Progenitor cell of endocrine pancreas (in vitro differentiated cells): ENCODE measurements at regions not wholly inside any gene's neighbourhood (a gene's known extent, or its start where the extent isn't known, plus 50 kb on each side); places are given as distances from the start of the nearest gene placed in this dataset.

Experiments used
- DNase-seq: peaks from one replicate; pipeline ENCODE4 v3.0.0; 2021; ENCODE audit warnings: low spot score; ENCODE audit not compliant: unreplicated experiment
- H3K27ac Mint-ChIP-seq: 2 replicates; pipeline ENCODE4 v1.8.0; 2021; ENCODE audit warnings: mild to moderate bottlenecking, moderate library complexity, mixed read lengths
- H3K27me3 Mint-ChIP-seq: 2 replicates; pipeline ENCODE4 v1.8.0; 2021; ENCODE audit warnings: mixed read lengths
- H3K36me3 Mint-ChIP-seq: 2 replicates; pipeline ENCODE4 v1.8.0; 2022; ENCODE audit warnings: mixed read lengths; ENCODE audit not compliant: insufficient read depth
- H3K4me1 Mint-ChIP-seq: 2 replicates; pipeline ENCODE4 v1.8.0; 2021; ENCODE audit warnings: low read depth, mixed read lengths
- H3K4me3 Mint-ChIP-seq: 2 replicates; pipeline ENCODE4 v1.8.0; 2021; ENCODE audit warnings: low read depth, mild to moderate bottlenecking, moderate library complexity, mixed read lengths
- H3K9me3 Mint-ChIP-seq: 2 replicates; pipeline ENCODE4 v1.8.0; 2021; ENCODE audit warnings: low read depth, mixed read lengths
- CTCF ChIP-seq: fragments of 200-600 bp; sonication (generic); IDR thresholded peaks from one replicate; pipeline ENCODE4 v1.5.0; 2021; ENCODE audit warnings: antibody characterized with exemption, mild to moderate bottlenecking; ENCODE audit not compliant: unreplicated experiment

- Mint-ChIP-seq H3K4me1 (no peaks in the 10 kb centered on the region), H3K4me3 (no peak overlapping the region), H3K27ac (no peak overlapping the region), H3K9me3 (no peaks in the 10 kb centered on the region), H3K36me3 (no peaks in the 10 kb centered on the region), H3K27me3 (peaks cover 53% of the 10 kb centered on the region)
- DNase-seq, result no peak
- peak; percentile 5 for TF ChIP-seq CTCF
Measured at GRCh38 chr14:65824978-65825299, 412.4 kb downstream of the FUT8 start.

GRCh38 chr14:65826946-65827345 lies 414.4 kb downstream of the FUT8 start:
- H3K36me3 Mint-ChIP-seq, result no peaks in the 10 kb centered on the region
- TF ChIP-seq CTCF, result no peak

GRCh38 chr14:65827520-65827919 lies 415.0 kb downstream of the FUT8 start:
- no peaks in the 10 kb centered on the region for H3K4me1 Mint-ChIP-seq
- peaks cover 51% of the 10 kb centered on the region for H3K27me3 Mint-ChIP-seq
- H3K9me3 Mint-ChIP-seq, result no peaks in the 10 kb centered on the region
- no peak overlapping the region for H3K4me3 Mint-ChIP-seq
- DNase-seq, result no peak
- no peak overlapping the region for H3K27ac Mint-ChIP-seq
- no peak for TF ChIP-seq CTCF
- no peaks in the 10 kb centered on the region for H3K36me3 Mint-ChIP-seq

More at GRCh38 chr14:65826946-65827345, 414.4 kb downstream of the FUT8 start:
- Mint-ChIP-seq H3K9me3 (no peaks in the 10 kb centered on the region), H3K4me3 (no peak overlapping the region), H3K27me3 (peaks cover 51% of the 10 kb centered on the region), H3K4me1 (no peaks in the 10 kb centered on the region), H3K27ac (no peak overlapping the region)
- DNase-seq, result no peak

GRCh38 chr14:65828396-65828795 lies 415.9 kb downstream of the FUT8 start:
- no peak for DNase-seq
- H3K4me3 Mint-ChIP-seq, result no peak overlapping the region
- H3K4me1 Mint-ChIP-seq, result no peaks in the 10 kb centered on the region
- no peaks in the 10 kb centered on the region for H3K9me3 Mint-ChIP-seq
- no peak overlapping the region for H3K27ac Mint-ChIP-seq
- no peak for TF ChIP-seq CTCF
- H3K36me3 Mint-ChIP-seq, result no peaks in the 10 kb centered on the region
- peaks cover 51% of the 10 kb centered on the region for H3K27me3 Mint-ChIP-seq

- Mint-ChIP-seq H3K27me3 (peaks cover 47% of the 10 kb centered on the region), H3K9me3 (no peaks in the 10 kb centered on the region), H3K4me3 (no peak overlapping the region), H3K4me1 (no peaks in the 10 kb centered on the region), H3K36me3 (no peaks in the 10 kb centered on the region), H3K27ac (no peak overlapping the region)
- no peak for DNase-seq
- TF ChIP-seq CTCF, result peak; percentile 46
Measured at GRCh38 chr14:65832431-65833266, 420.1 kb downstream of the FUT8 start.
